Endothelial cell of umbilical vein (primary cell): ENCODE measurements at regions not wholly inside any gene's neighbourhood (a gene's known extent, or its start where the extent isn't known, plus 50 kb on each side); places are given as distances from the start of the nearest gene placed in this dataset.

ENCODE experiments used
- BruUV-seq: library from RNA; stranded (reverse); fragments of 400-500 nt; replicated peaks from 2 replicates; lab custom pipeline; 2021; lab: Mats Ljungman, UMichigan
- CTCF ChIA-PET: fragments of 300-600, 350-600 bp; sonication (Branson Sonifier 250); formaldehyde crosslinking; loops from one replicate; lab custom pipeline; 2021; ENCODE audit warnings: antibody characterized with exemption, inconsistent platforms; lab: Charles Lee
- POLR2A ChIA-PET: fragments of 300-600, 350-600 bp; sonication (Branson Sonifier 250); formaldehyde crosslinking; loops from one replicate; lab custom pipeline; 2021; ENCODE audit warnings: antibody characterized with exemption, inconsistent platforms; lab: Charles Lee
- DNase-seq: peaks from one replicate; pipeline ENCODE4 v3.0.0-alpha.2; 2011; ENCODE audit warnings: low read depth, low spot score
- FAIRE-seq: peaks from 2 replicates; lab custom pipeline; 2011; peaks lifted over from hg19 to GRCh38; lab: Jason Lieb, UNC
- H2AFZ ChIP-seq: 2 replicates; pipeline ENCODE4 v1.6.0; 2012; ENCODE audit warnings: low read depth, low read length, control low read depth, inconsistent platforms
- H3K27ac ChIP-seq: 2 replicates; pipeline ENCODE4 v1.5.1; 2011; ENCODE audit warnings: low read depth, mild to moderate bottlenecking, control low read depth, low read length, moderate library complexity; ENCODE audit not compliant: insufficient read depth
- H3K27me3 ChIP-seq, 2 experiments: 2 replicates each; pipeline versions ENCODE4 v1.6.0 to v1.6.1; 2011; ENCODE audit warnings: low read length in 2 of 2, mixed read lengths in 1 of 2; ENCODE audit not compliant: control insufficient read depth in 2 of 2, insufficient read depth in 2 of 2
- H3K36me3 ChIP-seq, 2 experiments: 2 replicates in 1 of 2; 3 replicates in 1 of 2; pipeline ENCODE4 v1.5.1; 2011; ENCODE audit warnings: low read length in 2 of 2, mild to moderate bottlenecking in 1 of 2, moderate library complexity in 1 of 2; ENCODE audit not compliant: control insufficient read depth in 2 of 2, insufficient read depth in 2 of 2; ENCODE audit errors: extremely low read depth in 1 of 2
- H3K4me1 ChIP-seq: 3 replicates; pipeline ENCODE4 v1.5.1; 2011; ENCODE audit warnings: mild to moderate bottlenecking, low read length; ENCODE audit not compliant: control insufficient read depth, insufficient read depth; ENCODE audit errors: extremely low read depth
- H3K4me2 ChIP-seq: 2 replicates; pipeline ENCODE4 v1.6.1; 2011; ENCODE audit warnings: low read length, control low read depth, mixed read lengths; ENCODE audit not compliant: insufficient read depth
- H3K4me3 ChIP-seq, 3 experiments: fragments of 200-600 bp in 1 of 3; sonication (generic), shearing (Covaris generic) in 1 of 3; replicated peaks in 1 of 3; 2 replicates each; pipeline ENCODE4 v1.5.1; 2011 to 2016; ENCODE audit warnings: control low read depth in 3 of 3, low read length in 3 of 3, mild to moderate bottlenecking in 2 of 3, inconsistent platforms in 1 of 3, low read depth in 1 of 3, moderate library complexity in 1 of 3; ENCODE audit not compliant: insufficient read depth in 1 of 3
- H3K79me2 ChIP-seq: 2 replicates; pipeline ENCODE4 v1.6.0; 2012; ENCODE audit warnings: low read length, inconsistent platforms; ENCODE audit not compliant: control insufficient read depth, insufficient read depth
- H3K9ac ChIP-seq: replicated peaks from 2 replicates; pipeline ENCODE3; 2011; ENCODE audit warnings: low read length, control low read depth; ENCODE audit not compliant: insufficient read depth; ENCODE audit errors: extremely low read depth
- H3K9me1 ChIP-seq: replicated peaks from 3 replicates; pipeline ENCODE4 v1.6.0; 2011; ENCODE audit warnings: mild to moderate bottlenecking, low read length; ENCODE audit not compliant: control insufficient read depth, insufficient read depth; ENCODE audit errors: extremely low read depth
- H3K9me3 ChIP-seq: replicated peaks from 2 replicates; pipeline ENCODE4 v1.5.1; 2012; ENCODE audit warnings: low read length, inconsistent platforms; ENCODE audit not compliant: control insufficient read depth, insufficient read depth
- H4K20me1 ChIP-seq: replicated peaks from 2 replicates; pipeline ENCODE3; 2011; ENCODE audit warnings: mild to moderate bottlenecking, low read length; ENCODE audit not compliant: control insufficient read depth, insufficient read depth; ENCODE audit errors: extremely low read depth
- EZH2 ChIP-seq: IDR thresholded peaks from 2 replicates; pipeline ENCODE4 v1.6.1; 2012; ENCODE audit warnings: borderline replicate concordance, low read depth, mild to moderate bottlenecking, moderate library complexity, low read length, inconsistent platforms; ENCODE audit not compliant: severe bottlenecking
- FOS ChIP-seq: IDR thresholded peaks from 2 replicates; pipeline ENCODE4 v1.6.1; 2011; ENCODE audit warnings: mild to moderate bottlenecking, low read length, moderate library complexity, borderline replicate concordance; ENCODE audit not compliant: insufficient read depth
- GATA2 ChIP-seq: IDR thresholded peaks from 2 replicates; pipeline ENCODE4 v1.7.0; 2011; ENCODE audit warnings: low read depth, mild to moderate bottlenecking, moderate library complexity, mixed read lengths, low read length; ENCODE audit not compliant: insufficient read length, insufficient read depth
- JUN ChIP-seq: IDR thresholded peaks from 2 replicates; pipeline ENCODE4 v1.6.1; 2011; ENCODE audit warnings: borderline replicate concordance, low read depth; ENCODE audit not compliant: insufficient read length, insufficient read depth
- MAX ChIP-seq: IDR thresholded peaks from 2 replicates; pipeline ENCODE4 v1.6.1; 2011; ENCODE audit not compliant: insufficient read depth, insufficient read length
- MYC ChIP-seq: IDR thresholded peaks from one replicate; pipeline ENCODE4 v1.6.1; 2011; ENCODE audit warnings: mild to moderate bottlenecking, low read depth, low read length
- POLR2A ChIP-seq: IDR thresholded peaks from 2 replicates; pipeline ENCODE4 v1.6.1; 2012; ENCODE audit warnings: low read depth, mild to moderate bottlenecking, control low read depth, low read length
- POLR2AphosphoS5 ChIP-seq: IDR thresholded peaks from 2 replicates; pipeline ENCODE4 v1.6.1; 2012; ENCODE audit warnings: low read depth, mild to moderate bottlenecking, control low read depth, low read length, moderate library complexity; ENCODE audit not compliant: insufficient read depth
- dilution Hi-C: fragments of 300-500 bp; cut with MboI; formaldehyde crosslinking; loops from one replicate; pipeline ENCODE4 v1.15.0; 2019; ENCODE audit warnings: low sequenced_read_pairs; ENCODE audit not compliant: extremely low pct_ligation_motif_present
- intact Hi-C: fragments of 100-400 bp; cut with micrococcal nuclease; formaldehyde crosslinking; loops from one replicate; pipeline ENCODE4 v1.10.0; 2022
- TF ChIP-seq, protein P1 (sequence below), 2 donors: IDR thresholded peaks; 1 replicate in 1 of 2; 2 replicates in 1 of 2; pipeline ENCODE4 v1.5.1; 2011; ENCODE audit warnings: low read length in 2 of 2, mild to moderate bottlenecking in 2 of 2, moderate library complexity in 2 of 2, control low read depth in 1 of 2, inconsistent platforms in 1 of 2, low read depth in 1 of 2; ENCODE audit not compliant: insufficient read depth in 1 of 2; ENCODE audit errors: extremely low read depth in 1 of 2

DNA sequence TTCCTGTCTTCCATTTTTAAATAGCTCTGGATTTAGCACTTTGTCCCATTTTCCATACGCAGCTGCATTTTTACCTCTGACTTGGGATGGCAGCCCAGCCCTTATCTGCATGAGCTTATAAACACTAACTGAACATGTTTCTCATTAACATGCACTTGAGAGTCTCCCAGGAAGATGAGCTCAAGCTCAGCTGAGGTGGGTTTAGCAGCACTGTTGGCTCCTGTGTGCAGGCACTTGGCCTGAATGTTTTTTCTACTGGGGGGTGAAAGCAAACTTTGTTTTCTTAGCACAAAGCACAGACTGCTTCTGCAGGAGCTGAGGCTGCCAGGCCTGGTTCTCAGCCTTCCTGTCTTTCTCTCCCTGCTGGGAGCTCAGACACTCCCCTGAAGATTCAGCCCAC, 1093.6 kb upstream of the AUTS2 start:
- ChIA-PET CTCF (no interaction called here), POLR2A (no interaction called here)
- TF ChIP-seq EZH2 (no peak), JUN (no peak), GATA2 (no peak), POLR2AphosphoS5 (no peak), MYC (no peak), MAX (no peak), POLR2A (no peak), FOS (no peak)
- TF ChIP-seq, protein P1, sequence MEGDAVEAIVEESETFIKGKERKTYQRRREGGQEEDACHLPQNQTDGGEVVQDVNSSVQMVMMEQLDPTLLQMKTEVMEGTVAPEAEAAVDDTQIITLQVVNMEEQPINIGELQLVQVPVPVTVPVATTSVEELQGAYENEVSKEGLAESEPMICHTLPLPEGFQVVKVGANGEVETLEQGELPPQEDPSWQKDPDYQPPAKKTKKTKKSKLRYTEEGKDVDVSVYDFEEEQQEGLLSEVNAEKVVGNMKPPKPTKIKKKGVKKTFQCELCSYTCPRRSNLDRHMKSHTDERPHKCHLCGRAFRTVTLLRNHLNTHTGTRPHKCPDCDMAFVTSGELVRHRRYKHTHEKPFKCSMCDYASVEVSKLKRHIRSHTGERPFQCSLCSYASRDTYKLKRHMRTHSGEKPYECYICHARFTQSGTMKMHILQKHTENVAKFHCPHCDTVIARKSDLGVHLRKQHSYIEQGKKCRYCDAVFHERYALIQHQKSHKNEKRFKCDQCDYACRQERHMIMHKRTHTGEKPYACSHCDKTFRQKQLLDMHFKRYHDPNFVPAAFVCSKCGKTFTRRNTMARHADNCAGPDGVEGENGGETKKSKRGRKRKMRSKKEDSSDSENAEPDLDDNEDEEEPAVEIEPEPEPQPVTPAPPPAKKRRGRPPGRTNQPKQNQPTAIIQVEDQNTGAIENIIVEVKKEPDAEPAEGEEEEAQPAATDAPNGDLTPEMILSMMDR (IDR thresholded peaks at IDR 0.05; ENCODE audit: extremely low read depth in 1 of 2, insufficient read depth in 1 of 2, low read depth in 1 of 2, low read length in 2 of 2), result no peak
- Histone ChIP-seq H3K4me3 (no peak overlapping the region), H3K79me2 (no peaks in the 10 kb centered on the region), H4K20me1 (no peaks in the 10 kb centered on the region), H3K9me1 (no peaks in the 10 kb centered on the region), H3K4me1 (no peaks in the 10 kb centered on the region), H3K4me2 (no peak overlapping the region), H3K9me3 (no peaks in the 10 kb centered on the region), H3K27me3 (no peaks in the 10 kb centered on the region), H3K9ac (no peak overlapping the region), H3K36me3 (no peaks in the 10 kb centered on the region), H2AFZ (no peak overlapping the region), H3K27ac (no peak overlapping the region)
- FAIRE-seq (no peak), DNase-seq (no peak)
- dilution Hi-C loops, result no loop called here
- BruUV-seq, result no TSS peak
- intact Hi-C loops, result no loop called here
